SH-SY5Y (cell line): ENCODE measurements at regions not wholly inside any gene's neighbourhood (a gene's known extent, or its start where the extent isn't known, plus 50 kb on each side); places are given as distances from the start of the nearest gene placed in this dataset.

Experiments used
- GATA2 ChIP-seq: IDR thresholded peaks from 2 replicates; pipeline ENCODE4 v1.6.1; 2011; ENCODE audit warnings: mild to moderate bottlenecking, low read depth, low read length
- GATA3 ChIP-seq: IDR thresholded peaks from 2 replicates; pipeline ENCODE4 v1.6.1; 2011; ENCODE audit warnings: low read depth, mild to moderate bottlenecking, low read length, moderate library complexity

DNA sequence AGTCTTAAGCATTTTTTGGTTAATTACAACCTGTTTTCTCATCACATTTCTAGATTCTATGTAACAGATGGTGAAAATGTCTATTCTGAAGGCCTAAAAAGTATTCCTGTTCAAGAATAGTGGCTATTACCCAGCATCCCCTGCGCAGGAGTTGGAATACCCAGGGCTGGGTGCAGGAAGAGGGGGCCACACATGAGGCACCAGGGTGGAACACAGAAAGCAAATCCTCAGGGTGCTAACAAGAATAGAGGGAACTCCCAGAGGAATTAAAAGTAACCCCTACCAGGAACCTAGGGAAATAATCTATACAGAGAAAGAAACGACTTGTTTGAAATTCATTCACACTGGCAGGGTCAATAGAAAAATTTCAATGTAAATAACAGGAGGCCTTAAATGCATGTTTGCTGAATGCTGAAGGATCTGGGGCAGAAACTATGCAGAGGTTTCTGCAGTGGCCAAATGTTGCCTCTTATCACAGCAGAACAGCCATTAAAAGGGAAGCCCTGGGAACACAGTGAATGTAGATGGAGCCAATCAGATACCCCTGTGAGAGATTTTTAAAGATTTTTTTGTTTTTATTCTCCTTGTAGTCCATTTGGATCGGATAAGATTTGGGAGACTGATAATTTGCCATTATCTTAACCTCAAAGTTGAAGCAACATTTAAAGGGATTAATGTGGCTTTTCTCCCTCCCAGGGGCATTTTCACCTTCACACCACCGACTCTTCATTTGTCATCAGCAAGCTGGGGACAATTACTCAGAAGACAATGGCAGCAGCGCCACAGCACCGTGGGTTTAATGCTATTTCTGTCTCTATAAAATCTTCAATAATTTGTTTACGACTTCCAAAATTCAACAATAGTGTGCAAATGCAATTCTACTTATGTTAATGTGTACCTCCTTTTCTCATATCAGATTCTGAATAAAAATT is 196.0 kb upstream of the PSMD7 start:
- TF ChIP-seq GATA2 (peak; percentile 91), GATA3 (peak; percentile 87)
